ENCODE measurements at regions not wholly inside any gene's neighbourhood (a gene's known extent, or its start where the extent isn't known, plus 50 kb on each side); places are given as distances from the start of the nearest gene placed in this dataset.
A peak's percentile ranks its signal among the peaks of the same experiment; 100 is the strongest.

DNA sequence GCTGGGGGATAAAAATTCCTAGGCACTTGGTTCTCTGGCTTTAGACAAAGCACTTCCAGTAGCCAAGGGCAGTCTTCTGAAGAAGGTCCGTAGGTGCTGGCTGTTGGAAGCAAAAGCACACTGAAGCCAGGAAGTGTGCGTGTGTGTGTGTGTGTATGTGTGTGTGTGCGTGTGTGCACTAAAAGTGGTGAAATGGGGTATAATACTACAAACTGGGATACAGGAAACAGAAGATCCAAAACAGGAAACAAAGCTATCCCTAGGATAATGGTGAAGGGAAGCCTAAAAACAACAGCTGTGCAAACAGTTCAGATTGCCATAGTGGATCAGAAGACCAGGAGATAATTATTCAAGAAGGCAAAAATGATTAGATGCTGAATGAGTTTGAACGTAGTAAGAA, 103.4 kb downstream of the IL20RB start:
- H3K36me3 ChIP-seq (ENCODE audit: control insufficient read depth, insufficient read depth, low read length) = no peaks in the 10 kb centered on the region
- no peak for DNase-seq (ENCODE audit: extremely low read depth, insufficient read length)
- no peak overlapping the region for H3K4me3 ChIP-seq (replicated peaks; ENCODE audit: low read depth, low read length)
- no peaks in the 10 kb centered on the region for H3K27me3 ChIP-seq (replicated peaks; ENCODE audit: control insufficient read depth, insufficient read depth, low read length)
- no peak for TF ChIP-seq CTCF (IDR thresholded peaks at IDR 0.05; ENCODE audit: insufficient read depth, low read length, poor library complexity, severe bottlenecking)

GRCh38 chr3:137062250-137062649, 104.5 kb downstream of the IL20RB start:
- TF ChIP-seq CTCF (IDR thresholded peaks at IDR 0.05; ENCODE audit: insufficient read depth, low read length, poor library complexity, severe bottlenecking) = no peak
- no peaks in the 10 kb centered on the region for H3K27me3 ChIP-seq (replicated peaks; ENCODE audit: control insufficient read depth, insufficient read depth, low read length)
- DNase-seq (ENCODE audit: extremely low read depth, insufficient read length) = peak; percentile 61
- H3K36me3 ChIP-seq (ENCODE audit: control insufficient read depth, insufficient read depth, low read length) = no peaks in the 10 kb centered on the region
- H3K4me3 ChIP-seq (replicated peaks; ENCODE audit: low read depth, low read length) = no peak overlapping the region

- Histone ChIP-seq H3K4me3 (replicated peaks; ENCODE audit: low read depth, low read length) (no peak overlapping the region), H3K36me3 (ENCODE audit: control insufficient read depth, insufficient read depth, low read length) (no peaks in the 10 kb centered on the region), H3K27me3 (replicated peaks; ENCODE audit: control insufficient read depth, insufficient read depth, low read length) (no peaks in the 10 kb centered on the region)
- no peak for DNase-seq (ENCODE audit: extremely low read depth, insufficient read length)
- TF ChIP-seq CTCF (IDR thresholded peaks at IDR 0.05; ENCODE audit: insufficient read depth, low read length, poor library complexity, severe bottlenecking) = no peak
These were observed 107.6 kb downstream of the IL20RB start for GRCh38 chr3:137065381-137065780.

DNA sequence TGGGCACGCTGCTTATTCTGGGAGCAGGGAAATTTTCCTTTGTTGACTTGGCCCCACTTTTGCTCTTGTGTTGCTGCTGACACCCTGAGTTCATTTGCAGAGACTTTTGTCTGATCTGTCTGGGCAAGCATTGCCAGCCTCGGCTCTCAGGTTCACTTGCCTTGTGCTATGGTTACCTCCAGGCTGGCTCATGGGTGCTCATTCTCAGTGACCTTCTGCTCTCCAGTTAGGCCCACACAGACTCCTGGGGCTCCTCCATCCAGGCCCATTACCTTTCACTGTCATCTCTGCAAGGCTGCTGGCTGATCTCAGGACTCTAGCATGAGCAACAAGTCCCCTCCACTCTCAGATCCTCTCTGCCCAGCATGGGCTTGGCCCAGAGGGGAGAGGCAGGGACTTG, 108.3 kb downstream of the IL20RB start:
- Histone ChIP-seq H3K36me3 (ENCODE audit: control insufficient read depth, insufficient read depth, low read length) (no peaks in the 10 kb centered on the region), H3K27me3 (replicated peaks; ENCODE audit: control insufficient read depth, insufficient read depth, low read length) (no peaks in the 10 kb centered on the region), H3K4me3 (replicated peaks; ENCODE audit: low read depth, low read length) (no peak overlapping the region)
- no peak for TF ChIP-seq CTCF (IDR thresholded peaks at IDR 0.05; ENCODE audit: insufficient read depth, low read length, poor library complexity, severe bottlenecking)
- DNase-seq (ENCODE audit: extremely low read depth, insufficient read length) = no peak

DNA sequence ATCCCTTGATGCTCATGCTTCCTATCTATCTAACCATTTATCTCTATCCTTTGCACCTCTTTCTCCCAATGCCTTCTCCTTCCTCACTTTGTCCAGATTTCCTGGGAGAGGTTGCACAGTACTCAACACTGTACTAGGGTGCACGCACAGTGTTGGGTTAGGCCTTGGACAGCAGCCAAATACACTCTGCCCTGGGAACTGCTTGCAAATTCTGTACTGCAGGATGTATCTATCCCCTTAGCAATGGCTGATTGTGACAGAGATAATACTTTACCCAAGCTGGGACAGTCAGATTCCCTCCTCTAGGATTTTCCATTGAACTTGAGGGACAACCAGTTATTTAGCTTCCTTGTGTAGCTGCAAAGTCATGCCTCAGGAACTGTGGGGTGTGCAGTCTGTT, 113.3 kb downstream of the IL20RB start:
- H3K4me3 ChIP-seq (replicated peaks; ENCODE audit: low read depth, low read length) = no peak overlapping the region
- no peaks in the 10 kb centered on the region for H3K36me3 ChIP-seq (ENCODE audit: control insufficient read depth, insufficient read depth, low read length)
- no peak for DNase-seq (ENCODE audit: extremely low read depth, insufficient read length)
- no peak for TF ChIP-seq CTCF (IDR thresholded peaks at IDR 0.05; ENCODE audit: insufficient read depth, low read length, poor library complexity, severe bottlenecking)
- H3K27me3 ChIP-seq (replicated peaks; ENCODE audit: control insufficient read depth, insufficient read depth, low read length) = no peaks in the 10 kb centered on the region

GRCh38 chr3:137075020-137075419, 117.2 kb downstream of the IL20RB start:
- Histone ChIP-seq H3K27me3 (replicated peaks; ENCODE audit: control insufficient read depth, insufficient read depth, low read length) (no peaks in the 10 kb centered on the region), H3K4me3 (replicated peaks; ENCODE audit: low read depth, low read length) (no peak overlapping the region), H3K36me3 (ENCODE audit: control insufficient read depth, insufficient read depth, low read length) (no peaks in the 10 kb centered on the region)
- no peak for DNase-seq (ENCODE audit: extremely low read depth, insufficient read length)
- TF ChIP-seq CTCF (IDR thresholded peaks at IDR 0.05; ENCODE audit: insufficient read depth, low read length, poor library complexity, severe bottlenecking) = no peak

Measured in GM06990 (cell line).